Upper lobe of left lung (tissue), 4 donors: ENCODE measurements at regions not wholly inside any gene's neighbourhood (a gene's known extent, or its start where the extent isn't known, plus 50 kb on each side); places are given as distances from the start of the nearest gene placed in this dataset.

ENCODE experiments used
- POLR2A ChIP-seq, 4 donors: fragments of 450-650 bp; IDR thresholded peaks; one replicate each; pipeline ENCODE4 v1.5.1; 2016 to 2017; ENCODE audit warnings: antibody characterized with exemption in 4 of 4, mild to moderate bottlenecking in 2 of 4
- POLR2AphosphoS5 ChIP-seq, 2 donors: sonication (generic); formaldehyde crosslinking; IDR thresholded peaks; one replicate each; pipeline ENCODE4 v1.5.1; 2017; ENCODE audit warnings: antibody characterized with exemption in 2 of 2
- TF ChIP-seq, protein P1 (sequence below), 6 experiments: fragments of 450-650 bp in 4 of 6; fragments of 200-600 bp in 2 of 6; sonication (generic) in 2 of 6; IDR thresholded peaks; one replicate each; pipeline ENCODE4 v1.5.1; 2016 to 2019; ENCODE audit warnings: antibody characterized with exemption in 6 of 6

DNA sequence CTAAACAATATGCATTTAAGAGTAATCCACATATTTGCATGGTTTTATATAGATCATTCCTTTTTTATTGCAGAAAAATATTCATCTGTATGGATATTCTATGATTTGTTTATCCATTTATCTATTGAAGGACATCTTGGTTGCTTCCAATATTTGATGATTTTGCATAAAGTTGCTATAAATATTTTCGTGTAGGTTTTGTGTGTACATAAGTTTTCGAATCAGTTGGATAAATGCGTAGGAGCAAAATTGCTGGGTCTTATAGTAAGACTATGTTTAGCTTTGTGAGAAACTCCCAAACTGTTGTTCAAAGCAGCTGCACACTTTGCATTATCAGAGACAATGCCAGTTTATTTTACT, 971.2 kb downstream of the DIPK2A start:
- TF ChIP-seq, protein P1, sequence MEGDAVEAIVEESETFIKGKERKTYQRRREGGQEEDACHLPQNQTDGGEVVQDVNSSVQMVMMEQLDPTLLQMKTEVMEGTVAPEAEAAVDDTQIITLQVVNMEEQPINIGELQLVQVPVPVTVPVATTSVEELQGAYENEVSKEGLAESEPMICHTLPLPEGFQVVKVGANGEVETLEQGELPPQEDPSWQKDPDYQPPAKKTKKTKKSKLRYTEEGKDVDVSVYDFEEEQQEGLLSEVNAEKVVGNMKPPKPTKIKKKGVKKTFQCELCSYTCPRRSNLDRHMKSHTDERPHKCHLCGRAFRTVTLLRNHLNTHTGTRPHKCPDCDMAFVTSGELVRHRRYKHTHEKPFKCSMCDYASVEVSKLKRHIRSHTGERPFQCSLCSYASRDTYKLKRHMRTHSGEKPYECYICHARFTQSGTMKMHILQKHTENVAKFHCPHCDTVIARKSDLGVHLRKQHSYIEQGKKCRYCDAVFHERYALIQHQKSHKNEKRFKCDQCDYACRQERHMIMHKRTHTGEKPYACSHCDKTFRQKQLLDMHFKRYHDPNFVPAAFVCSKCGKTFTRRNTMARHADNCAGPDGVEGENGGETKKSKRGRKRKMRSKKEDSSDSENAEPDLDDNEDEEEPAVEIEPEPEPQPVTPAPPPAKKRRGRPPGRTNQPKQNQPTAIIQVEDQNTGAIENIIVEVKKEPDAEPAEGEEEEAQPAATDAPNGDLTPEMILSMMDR (IDR thresholded peaks at IDR 0.05) = no peak
- no peak for TF ChIP-seq POLR2AphosphoS5 (IDR thresholded peaks at IDR 0.05)
- no peak for TF ChIP-seq POLR2A (IDR thresholded peaks at IDR 0.05)
